ENCODE measurements at regions not wholly inside any gene's neighbourhood (a gene's known extent, or its start where the extent isn't known, plus 50 kb on each side); places are given as distances from the start of the nearest gene placed in this dataset.

GRCh38 chr13:85254641-85255040, 544.6 kb downstream of the SLITRK6 start:
- no peak for TF ChIP-seq CTCF (IDR thresholded peaks at IDR 0.05; ENCODE audit: insufficient read depth, low read length)
- DNase-seq (ENCODE audit: low read depth) = no peak
- H3K4me3 ChIP-seq (ENCODE audit: low read depth, low read length) = no peak overlapping the region

- no peak overlapping the region for H3K4me3 ChIP-seq (ENCODE audit: low read depth, low read length)
- no peak for TF ChIP-seq CTCF (IDR thresholded peaks at IDR 0.05; ENCODE audit: insufficient read depth, low read length)
- no peak for DNase-seq (ENCODE audit: low read depth)
Observed at GRCh38 chr13:85249151-85249550, 550.1 kb downstream of the SLITRK6 start.

- TF ChIP-seq CTCF (IDR thresholded peaks at IDR 0.05; ENCODE audit: insufficient read depth, low read length) = no peak
- no peak overlapping the region for H3K4me3 ChIP-seq (ENCODE audit: low read depth, low read length)
- no peak for DNase-seq (ENCODE audit: low read depth)
Observed at GRCh38 chr13:85247780-85248179, 551.4 kb downstream of the SLITRK6 start.

GRCh38 chr13:85243831-85244230, 555.4 kb downstream of the SLITRK6 start:
- TF ChIP-seq CTCF (IDR thresholded peaks at IDR 0.05; ENCODE audit: insufficient read depth, low read length) = no peak
- no peak overlapping the region for H3K4me3 ChIP-seq (ENCODE audit: low read depth, low read length)
- DNase-seq (ENCODE audit: low read depth) = peak; percentile 56

GRCh38 chr13:85241060-85241459, 558.2 kb downstream of the SLITRK6 start:
- no peak overlapping the region for H3K4me3 ChIP-seq (ENCODE audit: low read depth, low read length)
- no peak for TF ChIP-seq CTCF (IDR thresholded peaks at IDR 0.05; ENCODE audit: insufficient read depth, low read length)
- peak; percentile 13 for DNase-seq (ENCODE audit: low read depth)

- peak; percentile 38 for DNase-seq (ENCODE audit: low read depth)
- no peak for TF ChIP-seq CTCF (IDR thresholded peaks at IDR 0.05; ENCODE audit: insufficient read depth, low read length)
- H3K4me3 ChIP-seq (ENCODE audit: low read depth, low read length) = no peak overlapping the region
Observed at GRCh38 chr13:85236413-85236812, 562.8 kb downstream of the SLITRK6 start.

- no peak overlapping the region for H3K4me3 ChIP-seq (ENCODE audit: low read depth, low read length)
- DNase-seq (ENCODE audit: low read depth) = no peak
- TF ChIP-seq CTCF (IDR thresholded peaks at IDR 0.05; ENCODE audit: insufficient read depth, low read length) = no peak
Observed at GRCh38 chr13:85230691-85231093, 568.5 kb downstream of the SLITRK6 start.

Data from fibroblast of the aortic adventitia (primary cell).